Hepatocyte (in vitro differentiated cells): ENCODE measurements at regions not wholly inside any gene's neighbourhood (a gene's known extent, or its start where the extent isn't known, plus 50 kb on each side); places are given as distances from the start of the nearest gene placed in this dataset.
A peak's percentile ranks its signal among the peaks of the same experiment; 100 is the strongest.

Experiments used
- DNase-seq: peaks from one replicate; pipeline ENCODE4 v3.0.0-alpha.2; 2016; ENCODE audit warnings: low spot score
- H2AFZ ChIP-seq: fragments of 200-600 bp; sonication (generic); 2 replicates; pipeline ENCODE4 v1.6.0; 2016; ENCODE audit warnings: antibody characterized with exemption, mild to moderate bottlenecking
- H3K27ac ChIP-seq: fragments of 200-600 bp; sonication (generic); 2 replicates; pipeline ENCODE4 v1.5.1; 2016; ENCODE audit warnings: mild to moderate bottlenecking
- H3K27me3 ChIP-seq: fragments of 200-600 bp; sonication (generic); 2 replicates; pipeline ENCODE4 v1.6.1; 2016
- H3K36me3 ChIP-seq: fragments of 200-600 bp; sonication (generic); replicated peaks from 2 replicates; pipeline ENCODE4 v1.5.1; 2016; ENCODE audit warnings: low read depth; ENCODE audit not compliant: insufficient read depth
- H3K4me1 ChIP-seq: fragments of 200-600 bp; sonication (generic); 2 replicates; pipeline ENCODE4 v1.5.1; 2016; ENCODE audit warnings: mild to moderate bottlenecking, moderate library complexity; ENCODE audit not compliant: insufficient read depth
- H3K4me2 ChIP-seq: fragments of 200-600 bp; sonication (generic); 2 replicates; pipeline ENCODE4 v1.6.0; 2016
- H3K4me3 ChIP-seq: fragments of 200-600 bp; sonication (generic); 2 replicates; pipeline ENCODE4 v1.5.1; 2016; ENCODE audit warnings: mild to moderate bottlenecking
- H3K79me2 ChIP-seq: fragments of 200-600 bp; sonication (generic); 2 replicates; pipeline ENCODE4 v1.6.0; 2017; ENCODE audit warnings: mild to moderate bottlenecking
- H3K9me2 ChIP-seq: fragments of 200-600 bp; sonication (generic); replicated peaks from 2 replicates; pipeline ENCODE4 v1.6.0; 2017; ENCODE audit warnings: mild to moderate bottlenecking; ENCODE audit not compliant: insufficient read depth
- H3K9me3 ChIP-seq: fragments of 200-600 bp; sonication (generic); 2 replicates; pipeline ENCODE4 v1.5.1; 2016; ENCODE audit warnings: low read depth, mild to moderate bottlenecking
- H4K20me1 ChIP-seq: fragments of 200-600 bp; sonication (generic); 2 replicates; pipeline ENCODE4 v1.6.0; 2016; ENCODE audit warnings: mild to moderate bottlenecking; ENCODE audit not compliant: insufficient read depth, poor library complexity, severe bottlenecking
- EZH2 ChIP-seq: fragments of 200-600 bp; sonication (generic); IDR thresholded peaks from 2 replicates; pipeline ENCODE4 v1.6.1; 2016; ENCODE audit warnings: antibody characterized with exemption, mild to moderate bottlenecking, borderline replicate concordance
- EZH2phosphoT487 ChIP-seq: fragments of 200-600 bp; sonication (generic); IDR thresholded peaks from one replicate; pipeline ENCODE4 v1.6.1; 2018; ENCODE audit warnings: antibody characterized with exemption, mild to moderate bottlenecking, low read depth, moderate library complexity; ENCODE audit not compliant: unreplicated experiment, severe bottlenecking
- WGBS: methylation state at CpG from one replicate; pipeline ENCODE4 v1.1.6; 2016; ENCODE audit warnings: low lambda C conversion rate; ENCODE audit errors: missing lambda C conversion rate; 5-methylcytosine and 5-hydroxymethylcytosine counted together
- TF ChIP-seq, protein P1 (sequence below): fragments of 200-600 bp; sonication (generic); IDR thresholded peaks from 2 replicates; pipeline ENCODE4 v1.5.1; 2016; ENCODE audit warnings: antibody characterized with exemption, mild to moderate bottlenecking; ENCODE audit not compliant: poor library complexity

DNA sequence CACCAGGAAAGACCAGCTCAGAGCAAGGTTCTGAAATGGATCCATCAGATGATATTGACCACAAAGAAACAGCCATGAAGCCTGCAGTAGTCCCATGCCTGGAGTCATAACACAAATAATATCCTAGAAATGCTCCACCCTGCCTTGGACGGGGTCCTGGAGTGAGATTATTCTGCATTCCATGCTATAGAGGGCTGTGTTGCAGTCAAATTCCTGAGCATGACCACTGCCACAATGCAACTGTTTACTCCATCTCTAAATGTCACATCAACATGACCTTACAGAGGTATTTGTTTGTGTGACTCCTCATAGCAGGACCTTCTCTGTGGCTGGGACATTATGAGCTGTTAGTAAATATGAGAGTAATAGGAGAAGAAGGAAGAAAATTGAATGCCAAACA lies 257.5 kb upstream of the TCF21 start:
- Histone ChIP-seq H3K79me2 (no peaks in the 10 kb centered on the region), H3K9me2 (no peaks in the 10 kb centered on the region), H3K4me2 (no peak overlapping the region), H4K20me1 (no peaks in the 10 kb centered on the region), H3K9me3 (no peaks in the 10 kb centered on the region), H3K4me3 (no peak overlapping the region), H3K4me1 (no peaks in the 10 kb centered on the region), H2AFZ (no peak overlapping the region), H3K27me3 (no peaks in the 10 kb centered on the region), H3K36me3 (no peaks in the 10 kb centered on the region), H3K27ac (no peak overlapping the region)
- 38% methylated on average over 1 of the region's 1 CpG for WGBS
- no peak for TF ChIP-seq EZH2
- TF ChIP-seq, protein P1, sequence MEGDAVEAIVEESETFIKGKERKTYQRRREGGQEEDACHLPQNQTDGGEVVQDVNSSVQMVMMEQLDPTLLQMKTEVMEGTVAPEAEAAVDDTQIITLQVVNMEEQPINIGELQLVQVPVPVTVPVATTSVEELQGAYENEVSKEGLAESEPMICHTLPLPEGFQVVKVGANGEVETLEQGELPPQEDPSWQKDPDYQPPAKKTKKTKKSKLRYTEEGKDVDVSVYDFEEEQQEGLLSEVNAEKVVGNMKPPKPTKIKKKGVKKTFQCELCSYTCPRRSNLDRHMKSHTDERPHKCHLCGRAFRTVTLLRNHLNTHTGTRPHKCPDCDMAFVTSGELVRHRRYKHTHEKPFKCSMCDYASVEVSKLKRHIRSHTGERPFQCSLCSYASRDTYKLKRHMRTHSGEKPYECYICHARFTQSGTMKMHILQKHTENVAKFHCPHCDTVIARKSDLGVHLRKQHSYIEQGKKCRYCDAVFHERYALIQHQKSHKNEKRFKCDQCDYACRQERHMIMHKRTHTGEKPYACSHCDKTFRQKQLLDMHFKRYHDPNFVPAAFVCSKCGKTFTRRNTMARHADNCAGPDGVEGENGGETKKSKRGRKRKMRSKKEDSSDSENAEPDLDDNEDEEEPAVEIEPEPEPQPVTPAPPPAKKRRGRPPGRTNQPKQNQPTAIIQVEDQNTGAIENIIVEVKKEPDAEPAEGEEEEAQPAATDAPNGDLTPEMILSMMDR = peak; percentile 3
- DNase-seq = no peak

DNA sequence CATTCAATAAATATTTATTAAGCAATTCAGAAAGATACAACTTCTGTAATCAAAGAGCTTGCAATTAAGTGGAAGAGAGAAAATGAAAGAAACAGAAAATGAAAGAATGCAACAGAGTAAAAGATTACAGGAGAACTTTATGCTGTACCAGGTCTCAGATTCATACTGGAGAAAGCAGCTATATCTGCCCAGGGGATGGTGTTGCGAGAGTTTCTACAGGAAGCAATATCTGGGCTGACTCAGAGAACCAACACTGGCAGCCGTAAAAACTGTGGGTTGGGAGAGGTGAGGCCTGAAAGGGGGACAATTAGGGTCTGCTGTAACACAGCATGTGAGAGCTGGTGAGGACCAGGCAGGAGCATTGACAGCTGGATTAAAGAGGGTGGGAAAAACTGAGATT lies 256.7 kb upstream of the TCF21 start:
- Histone ChIP-seq H3K9me3 (no peaks in the 10 kb centered on the region), H3K79me2 (no peaks in the 10 kb centered on the region), H2AFZ (no peak overlapping the region), H4K20me1 (no peaks in the 10 kb centered on the region), H3K36me3 (no peaks in the 10 kb centered on the region), H3K4me3 (no peak overlapping the region), H3K4me1 (no peaks in the 10 kb centered on the region), H3K27me3 (no peaks in the 10 kb centered on the region), H3K27ac (no peak overlapping the region), H3K4me2 (no peak overlapping the region), H3K9me2 (no peaks in the 10 kb centered on the region)
- TF ChIP-seq, protein P1 = no peak
- no peak for TF ChIP-seq EZH2
- WGBS = 56% methylated on average over 2 of the region's 2 CpGs
- DNase-seq = peak; percentile 24

GRCh38 chr6:133632906-133633305 lies 256.0 kb upstream of the TCF21 start:
- no peak overlapping the region for H3K27ac ChIP-seq

GRCh38 chr6:133634474-133634873 lies 254.4 kb upstream of the TCF21 start:
- Histone ChIP-seq H3K9me2 (no peaks in the 10 kb centered on the region), H2AFZ (no peak overlapping the region), H3K4me2 (no peak overlapping the region), H3K27me3 (no peaks in the 10 kb centered on the region), H3K4me3 (no peak overlapping the region), H3K4me1 (no peaks in the 10 kb centered on the region), H3K79me2 (no peaks in the 10 kb centered on the region), H3K36me3 (no peaks in the 10 kb centered on the region), H4K20me1 (no peaks in the 10 kb centered on the region), H3K27ac (no peak overlapping the region), H3K9me3 (no peaks in the 10 kb centered on the region)
- TF ChIP-seq EZH2 (no peak), EZH2phosphoT487 (no peak)
- TF ChIP-seq, protein P1 = no peak
- WGBS = 86% methylated on average over 3 of the region's 3 CpGs
- no peak for DNase-seq

More at GRCh38 chr6:133632906-133633305, 256.0 kb upstream of the TCF21 start:
- DNase-seq = no peak
- Histone ChIP-seq H3K4me1 (no peaks in the 10 kb centered on the region), H3K4me3 (no peak overlapping the region), H2AFZ (no peak overlapping the region), H3K9me3 (no peaks in the 10 kb centered on the region), H3K9me2 (no peaks in the 10 kb centered on the region), H3K4me2 (no peak overlapping the region), H4K20me1 (no peaks in the 10 kb centered on the region), H3K27me3 (no peaks in the 10 kb centered on the region), H3K79me2 (no peaks in the 10 kb centered on the region), H3K36me3 (no peaks in the 10 kb centered on the region)
- WGBS = 72% methylated on average over 2 of the region's 2 CpGs
- TF ChIP-seq, protein P1 = no peak
- TF ChIP-seq EZH2phosphoT487 (no peak), EZH2 (no peak)
